ENCODE measurements at regions not wholly inside any gene's neighbourhood (a gene's known extent, or its start where the extent isn't known, plus 50 kb on each side); places are given as distances from the start of the nearest gene placed in this dataset.

DNA sequence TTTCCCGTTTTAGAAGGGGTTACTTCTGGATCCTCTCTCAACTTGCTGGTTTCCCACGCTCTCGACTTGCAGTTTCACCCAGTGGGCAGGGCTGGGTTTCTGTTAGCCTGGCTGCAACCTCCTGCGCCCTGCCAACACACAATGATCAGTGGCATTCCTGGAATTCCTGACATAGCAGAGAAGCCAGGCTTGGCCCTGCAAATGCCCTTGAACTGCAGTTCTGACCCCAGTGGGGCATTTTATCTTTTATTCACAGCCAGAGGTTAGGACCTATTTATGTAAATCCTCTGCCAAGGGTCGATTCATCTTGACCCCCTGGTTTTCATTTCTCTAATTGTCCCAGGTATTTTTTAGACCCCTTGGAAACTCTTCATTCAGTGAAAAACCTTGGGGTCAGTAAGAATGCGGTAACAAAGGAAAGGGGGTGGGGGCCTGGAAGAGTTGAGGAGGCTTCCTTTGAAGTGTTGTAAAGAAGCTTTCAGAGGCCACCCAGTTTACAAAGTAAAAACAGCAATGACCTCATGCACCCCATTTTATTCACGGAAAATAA lies 217.6 kb downstream of the ZNF674 start:
- TF ChIP-seq, protein P1, sequence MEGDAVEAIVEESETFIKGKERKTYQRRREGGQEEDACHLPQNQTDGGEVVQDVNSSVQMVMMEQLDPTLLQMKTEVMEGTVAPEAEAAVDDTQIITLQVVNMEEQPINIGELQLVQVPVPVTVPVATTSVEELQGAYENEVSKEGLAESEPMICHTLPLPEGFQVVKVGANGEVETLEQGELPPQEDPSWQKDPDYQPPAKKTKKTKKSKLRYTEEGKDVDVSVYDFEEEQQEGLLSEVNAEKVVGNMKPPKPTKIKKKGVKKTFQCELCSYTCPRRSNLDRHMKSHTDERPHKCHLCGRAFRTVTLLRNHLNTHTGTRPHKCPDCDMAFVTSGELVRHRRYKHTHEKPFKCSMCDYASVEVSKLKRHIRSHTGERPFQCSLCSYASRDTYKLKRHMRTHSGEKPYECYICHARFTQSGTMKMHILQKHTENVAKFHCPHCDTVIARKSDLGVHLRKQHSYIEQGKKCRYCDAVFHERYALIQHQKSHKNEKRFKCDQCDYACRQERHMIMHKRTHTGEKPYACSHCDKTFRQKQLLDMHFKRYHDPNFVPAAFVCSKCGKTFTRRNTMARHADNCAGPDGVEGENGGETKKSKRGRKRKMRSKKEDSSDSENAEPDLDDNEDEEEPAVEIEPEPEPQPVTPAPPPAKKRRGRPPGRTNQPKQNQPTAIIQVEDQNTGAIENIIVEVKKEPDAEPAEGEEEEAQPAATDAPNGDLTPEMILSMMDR (IDR thresholded peaks at IDR 0.05; ENCODE audit: borderline replicate concordance, extremely low read depth, low read length, poor library complexity, severe bottlenecking): no peak
- no peak for TF ChIP-seq EZH2 (IDR thresholded peaks at IDR 0.05; ENCODE audit: borderline replicate concordance, low read depth, low read length, severe bottlenecking)
- no peak overlapping the region for H3K4me3 ChIP-seq (ENCODE audit: low read depth in 1 of 2, low read length in 2 of 2)
- no peak overlapping the region for H3K4me2 ChIP-seq (ENCODE audit: insufficient read depth, low read length)
- H3K36me3 ChIP-seq (ENCODE audit: insufficient read depth, low read length): no peaks in the 10 kb centered on the region
- H3K9me3 ChIP-seq (ENCODE audit: insufficient read depth, low read length, severe bottlenecking): no peaks in the 10 kb centered on the region
- H3K9ac ChIP-seq (ENCODE audit: low read depth, low read length): no peak overlapping the region
- no peaks in the 10 kb centered on the region for H3K79me2 ChIP-seq (ENCODE audit: insufficient read depth, low read length)
- H3K27me3 ChIP-seq (ENCODE audit: insufficient read depth, low read length, poor library complexity): no peaks in the 10 kb centered on the region
- no peak overlapping the region for H2AFZ ChIP-seq (ENCODE audit: low read depth, low read length)
- H4K20me1 ChIP-seq (ENCODE audit: insufficient read depth, low read length): no peaks in the 10 kb centered on the region
- 0 out of 2 replicates have a peak, but pooled peaks cover 6% of the 10 kb centered on the region for H3K4me1 ChIP-seq (ENCODE audit: insufficient read depth, low read length)
- DNase-seq (no peak), ATAC-seq (ENCODE audit: insufficient read depth, low read depth) (no peak)
- H3K27ac ChIP-seq (ENCODE audit: low read length): no peak overlapping the region

DNA sequence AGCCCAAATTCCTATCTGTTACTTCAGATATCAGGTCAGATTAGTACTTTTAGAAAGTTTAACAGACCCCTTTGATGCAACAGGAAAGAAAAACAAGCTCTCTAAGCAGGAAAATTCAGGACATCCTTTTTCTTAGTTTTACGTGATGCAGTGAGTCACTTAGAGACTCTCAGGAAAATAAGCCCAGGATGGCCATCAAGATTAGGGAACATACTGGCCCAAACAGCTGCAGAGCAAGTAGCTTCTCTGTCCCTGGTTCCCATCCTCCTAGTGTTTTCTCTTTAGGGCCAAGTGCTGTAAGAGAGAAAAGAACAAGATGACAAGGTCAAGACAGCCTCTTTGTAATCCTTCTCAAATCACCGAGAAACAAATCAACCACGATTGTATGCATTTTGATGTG lies 219.1 kb downstream of the ZNF674 start:
- Histone ChIP-seq H3K4me2 (ENCODE audit: insufficient read depth, low read length) (no peak overlapping the region), H3K36me3 (ENCODE audit: insufficient read depth, low read length) (no peaks in the 10 kb centered on the region), H3K27me3 (ENCODE audit: insufficient read depth, low read length, poor library complexity) (no peaks in the 10 kb centered on the region), H3K4me3 (ENCODE audit: low read depth in 1 of 2, low read length in 2 of 2) (no peak overlapping the region), H4K20me1 (ENCODE audit: insufficient read depth, low read length) (no peaks in the 10 kb centered on the region), H3K9ac (ENCODE audit: low read depth, low read length) (no peak overlapping the region), H3K4me1 (ENCODE audit: insufficient read depth, low read length) (peaks cover 13% of the 10 kb centered on the region), H3K79me2 (ENCODE audit: insufficient read depth, low read length) (no peaks in the 10 kb centered on the region), H2AFZ (ENCODE audit: low read depth, low read length) (no peak overlapping the region), H3K27ac (ENCODE audit: low read length) (no peak overlapping the region), H3K9me3 (ENCODE audit: insufficient read depth, low read length, severe bottlenecking) (no peaks in the 10 kb centered on the region)
- no peak for ATAC-seq (ENCODE audit: insufficient read depth, low read depth)
- TF ChIP-seq EZH2 (IDR thresholded peaks at IDR 0.05; ENCODE audit: borderline replicate concordance, low read depth, low read length, severe bottlenecking): no peak
- TF ChIP-seq, protein P1 (IDR thresholded peaks at IDR 0.05; ENCODE audit: borderline replicate concordance, extremely low read depth, low read length, poor library complexity, severe bottlenecking): no peak
- no peak for DNase-seq

DNA sequence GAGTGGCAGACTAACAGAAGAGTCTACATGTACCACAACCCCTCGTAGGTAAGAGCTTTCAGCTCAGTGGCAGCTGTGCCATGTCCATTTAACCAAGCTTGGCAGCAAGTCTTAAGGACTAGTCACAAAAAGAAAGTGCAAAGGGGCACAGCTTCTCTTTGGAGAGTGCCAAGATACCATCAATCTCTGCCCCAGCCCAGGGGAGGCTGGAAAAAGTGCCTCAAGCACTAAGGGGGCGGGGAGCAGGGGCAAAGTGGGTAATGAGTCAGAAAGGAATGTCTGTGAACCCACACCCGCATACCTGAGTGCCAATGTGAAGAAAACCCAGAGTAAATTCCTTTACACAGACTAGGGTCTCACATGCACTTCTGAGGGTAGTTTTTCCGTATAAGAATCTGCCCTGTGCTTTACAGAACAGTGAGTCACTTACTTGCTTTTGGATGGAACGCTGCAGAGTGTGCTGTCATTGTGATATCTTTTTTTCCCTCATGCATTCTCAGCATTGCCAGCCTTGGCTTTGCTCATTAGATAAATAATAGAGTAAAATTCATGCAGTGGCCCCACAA lies 219.8 kb downstream of the ZNF674 start:
- H3K4me2 ChIP-seq (ENCODE audit: insufficient read depth, low read length): no peak overlapping the region

More for the DNA sequence above, 219.8 kb downstream of the ZNF674 start:
- TF ChIP-seq EZH2 (IDR thresholded peaks at IDR 0.05; ENCODE audit: borderline replicate concordance, low read depth, low read length, severe bottlenecking): no peak
- TF ChIP-seq, protein P1 (IDR thresholded peaks at IDR 0.05; ENCODE audit: borderline replicate concordance, extremely low read depth, low read length, poor library complexity, severe bottlenecking): no peak
- Histone ChIP-seq H3K27ac (ENCODE audit: low read length) (no peak overlapping the region), H3K36me3 (ENCODE audit: insufficient read depth, low read length) (no peaks in the 10 kb centered on the region), H3K4me1 (ENCODE audit: insufficient read depth, low read length) (peaks cover 21% of the 10 kb centered on the region), H3K79me2 (ENCODE audit: insufficient read depth, low read length) (no peaks in the 10 kb centered on the region), H4K20me1 (ENCODE audit: insufficient read depth, low read length) (no peaks in the 10 kb centered on the region), H3K4me3 (ENCODE audit: low read depth in 1 of 2, low read length in 2 of 2) (no peak overlapping the region), H3K27me3 (ENCODE audit: insufficient read depth, low read length, poor library complexity) (no peaks in the 10 kb centered on the region), H2AFZ (ENCODE audit: low read depth, low read length) (no peak overlapping the region), H3K9me3 (ENCODE audit: insufficient read depth, low read length, severe bottlenecking) (no peaks in the 10 kb centered on the region), H3K9ac (ENCODE audit: low read depth, low read length) (no peak overlapping the region)
- ATAC-seq (ENCODE audit: insufficient read depth, low read depth): no peak
- no peak for DNase-seq
